OCI-LY3 (cell line): ENCODE measurements at regions not wholly inside any gene's neighbourhood (a gene's known extent, or its start where the extent isn't known, plus 50 kb on each side); places are given as distances from the start of the nearest gene placed in this dataset.

ENCODE experiments used
- H2AFZ ChIP-seq: fragments of 200-600, 300-600 bp; shearing (Covaris generic); 2 replicates; pipeline ENCODE4 v1.6.0; 2014; ENCODE audit warnings: antibody characterized with exemption, low read depth, low read length
- H3K27ac ChIP-seq: fragments of 200-600, 300-600 bp; sonication (generic); 2 replicates; pipeline ENCODE4 v1.5.1; 2014; ENCODE audit warnings: mild to moderate bottlenecking, low read length, moderate library complexity, mixed read lengths
- H3K27me3 ChIP-seq: fragments of 200-600, 300-600 bp; sonication (generic); 2 replicates; pipeline ENCODE4 v1.6.1; 2014; ENCODE audit warnings: low read depth, low read length, mixed read lengths
- H3K36me3 ChIP-seq: fragments of 200-600, 300-600 bp; sonication (generic); replicated peaks from 2 replicates; pipeline ENCODE3; 2014; ENCODE audit warnings: low read depth, low read length, mixed read lengths
- H3K4me1 ChIP-seq: fragments of 300-600, 200-600 bp; sonication (generic); 2 replicates; pipeline ENCODE4 v1.6.1; 2014; ENCODE audit warnings: low read length, mixed read lengths
- H3K4me2 ChIP-seq: fragments of 200-600, 300-600 bp; sonication (generic); 2 replicates; pipeline ENCODE4 v1.6.1; 2014; ENCODE audit warnings: low read length, mixed read lengths
- H3K4me3 ChIP-seq: fragments of 300-600, 200-600 bp; sonication (generic); 2 replicates; pipeline ENCODE4 v1.5.1; 2014; ENCODE audit warnings: antibody characterized with exemption, mild to moderate bottlenecking, low read length, moderate library complexity
- H3K79me2 ChIP-seq: fragments of 300-600, 200-600 bp; shearing (Covaris generic); 2 replicates; pipeline ENCODE4 v1.6.1; 2014; ENCODE audit warnings: mild to moderate bottlenecking, low read length, mixed read lengths
- H3K9ac ChIP-seq: fragments of 300-600, 200-600 bp; shearing (Covaris generic); 2 replicates; pipeline ENCODE4 v1.6.0; 2014; ENCODE audit warnings: mild to moderate bottlenecking, low read length, moderate library complexity
- H3K9me3 ChIP-seq: fragments of 200-600, 300-600 bp; shearing (Covaris generic); 2 replicates; pipeline ENCODE4 v1.6.1; 2014; ENCODE audit warnings: low read length, mixed read lengths; ENCODE audit not compliant: insufficient read depth
- H4K20me1 ChIP-seq: fragments of 200-600, 300-600 bp; sonication (generic); 2 replicates; pipeline ENCODE4 v1.6.1; 2016; ENCODE audit warnings: low read length, mixed read lengths; ENCODE audit not compliant: insufficient read depth
- EZH2phosphoT487 ChIP-seq: fragments of 200-600 bp; shearing (Covaris generic); IDR thresholded peaks from 2 replicates; pipeline ENCODE4 v1.6.1; 2018; ENCODE audit warnings: antibody characterized with exemption, mixed run types, low read depth
- TF ChIP-seq, protein P1 (sequence below): fragments of 200-600, 300-600 bp; sonication (generic); IDR thresholded peaks from 2 replicates; pipeline ENCODE4 v1.5.1; 2014; ENCODE audit warnings: antibody characterized with exemption, low read length, low read depth

GRCh38 chr1:37100310-37100709 is 66.0 kb upstream of the GRIK3 start:
- Histone ChIP-seq H4K20me1 (no peaks in the 10 kb centered on the region), H3K4me2 (no peak overlapping the region), H3K4me1 (no peaks in the 10 kb centered on the region), H3K27me3 (peaks cover 4% of the 10 kb centered on the region; the same call in 1 of the 2 replicates), H3K27ac (no peak overlapping the region), H3K4me3 (no peak overlapping the region), H2AFZ (no peak overlapping the region), H3K79me2 (no peaks in the 10 kb centered on the region), H3K9me3 (no peaks in the 10 kb centered on the region), H3K9ac (no peak overlapping the region), H3K36me3 (no peaks in the 10 kb centered on the region)
- TF ChIP-seq, protein P1, sequence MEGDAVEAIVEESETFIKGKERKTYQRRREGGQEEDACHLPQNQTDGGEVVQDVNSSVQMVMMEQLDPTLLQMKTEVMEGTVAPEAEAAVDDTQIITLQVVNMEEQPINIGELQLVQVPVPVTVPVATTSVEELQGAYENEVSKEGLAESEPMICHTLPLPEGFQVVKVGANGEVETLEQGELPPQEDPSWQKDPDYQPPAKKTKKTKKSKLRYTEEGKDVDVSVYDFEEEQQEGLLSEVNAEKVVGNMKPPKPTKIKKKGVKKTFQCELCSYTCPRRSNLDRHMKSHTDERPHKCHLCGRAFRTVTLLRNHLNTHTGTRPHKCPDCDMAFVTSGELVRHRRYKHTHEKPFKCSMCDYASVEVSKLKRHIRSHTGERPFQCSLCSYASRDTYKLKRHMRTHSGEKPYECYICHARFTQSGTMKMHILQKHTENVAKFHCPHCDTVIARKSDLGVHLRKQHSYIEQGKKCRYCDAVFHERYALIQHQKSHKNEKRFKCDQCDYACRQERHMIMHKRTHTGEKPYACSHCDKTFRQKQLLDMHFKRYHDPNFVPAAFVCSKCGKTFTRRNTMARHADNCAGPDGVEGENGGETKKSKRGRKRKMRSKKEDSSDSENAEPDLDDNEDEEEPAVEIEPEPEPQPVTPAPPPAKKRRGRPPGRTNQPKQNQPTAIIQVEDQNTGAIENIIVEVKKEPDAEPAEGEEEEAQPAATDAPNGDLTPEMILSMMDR, result no peak
- no peak for TF ChIP-seq EZH2phosphoT487

DNA sequence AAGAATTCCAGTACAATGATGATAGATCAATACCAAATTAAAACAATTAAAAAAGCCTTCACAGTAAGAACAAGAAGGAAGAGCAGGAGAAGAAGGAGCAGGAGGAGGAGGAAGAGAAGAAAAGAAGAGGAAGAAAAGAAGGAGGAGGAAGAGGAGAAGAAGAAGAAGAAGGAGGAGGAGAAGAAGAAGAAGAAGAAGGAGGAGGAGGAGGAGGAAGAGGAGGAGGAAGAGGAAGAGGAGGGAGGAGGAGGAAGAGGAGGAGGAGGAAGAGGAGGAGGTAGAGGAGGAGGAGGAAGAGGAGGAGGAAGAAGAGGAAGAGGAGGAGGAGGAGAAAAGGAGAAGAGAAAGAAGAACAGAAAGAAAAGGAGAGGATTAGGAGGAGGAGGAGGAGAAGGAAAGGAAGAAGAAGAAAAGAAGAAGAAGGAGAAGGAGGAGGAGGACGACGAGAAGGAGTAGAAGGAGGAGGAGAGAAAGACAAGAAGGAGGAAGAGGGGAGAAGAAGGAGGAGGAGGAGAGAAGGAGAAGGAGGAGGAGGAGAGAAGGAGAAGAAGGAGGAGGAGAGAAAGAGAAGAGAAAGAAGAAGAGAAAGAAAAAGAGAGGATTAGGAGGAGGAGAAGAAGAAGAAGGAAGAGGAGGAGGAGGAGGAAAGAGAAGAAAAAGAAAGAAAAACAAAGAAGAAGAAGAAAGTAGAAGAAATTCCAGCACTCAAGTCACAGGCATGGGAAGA is 68.5 kb upstream of the GRIK3 start:
- Histone ChIP-seq H3K27ac (no peak overlapping the region), H2AFZ (no peak overlapping the region), H3K27me3 (peaks cover 4% of the 10 kb centered on the region; the same call in 1 of the 2 replicates), H3K4me1 (no peaks in the 10 kb centered on the region), H4K20me1 (no peaks in the 10 kb centered on the region), H3K9me3 (no peaks in the 10 kb centered on the region), H3K79me2 (no peaks in the 10 kb centered on the region), H3K9ac (no peak overlapping the region), H3K4me2 (no peak overlapping the region), H3K36me3 (no peaks in the 10 kb centered on the region), H3K4me3 (no peak overlapping the region)
- TF ChIP-seq, protein P1, result no peak
- TF ChIP-seq EZH2phosphoT487, result no peak

- no peaks in the 10 kb centered on the region for H3K9me3 ChIP-seq
- H3K4me2 ChIP-seq, result no peak overlapping the region
- H3K27me3 ChIP-seq, result peaks cover 4% of the 10 kb centered on the region; the same call in 1 of the 2 replicates
- H3K27ac ChIP-seq, result no peak overlapping the region
- H3K36me3 ChIP-seq, result no peaks in the 10 kb centered on the region
- H3K79me2 ChIP-seq, result no peaks in the 10 kb centered on the region
- no peaks in the 10 kb centered on the region for H4K20me1 ChIP-seq
- H3K9ac ChIP-seq, result no peak overlapping the region
- no peak overlapping the region for H3K4me3 ChIP-seq
- no peak overlapping the region for H2AFZ ChIP-seq
- no peaks in the 10 kb centered on the region for H3K4me1 ChIP-seq
- no peak for TF ChIP-seq EZH2phosphoT487
- TF ChIP-seq, protein P1, result no peak
These were observed 71.6 kb upstream of the GRIK3 start for GRCh38 chr1:37105911-37106310.

DNA sequence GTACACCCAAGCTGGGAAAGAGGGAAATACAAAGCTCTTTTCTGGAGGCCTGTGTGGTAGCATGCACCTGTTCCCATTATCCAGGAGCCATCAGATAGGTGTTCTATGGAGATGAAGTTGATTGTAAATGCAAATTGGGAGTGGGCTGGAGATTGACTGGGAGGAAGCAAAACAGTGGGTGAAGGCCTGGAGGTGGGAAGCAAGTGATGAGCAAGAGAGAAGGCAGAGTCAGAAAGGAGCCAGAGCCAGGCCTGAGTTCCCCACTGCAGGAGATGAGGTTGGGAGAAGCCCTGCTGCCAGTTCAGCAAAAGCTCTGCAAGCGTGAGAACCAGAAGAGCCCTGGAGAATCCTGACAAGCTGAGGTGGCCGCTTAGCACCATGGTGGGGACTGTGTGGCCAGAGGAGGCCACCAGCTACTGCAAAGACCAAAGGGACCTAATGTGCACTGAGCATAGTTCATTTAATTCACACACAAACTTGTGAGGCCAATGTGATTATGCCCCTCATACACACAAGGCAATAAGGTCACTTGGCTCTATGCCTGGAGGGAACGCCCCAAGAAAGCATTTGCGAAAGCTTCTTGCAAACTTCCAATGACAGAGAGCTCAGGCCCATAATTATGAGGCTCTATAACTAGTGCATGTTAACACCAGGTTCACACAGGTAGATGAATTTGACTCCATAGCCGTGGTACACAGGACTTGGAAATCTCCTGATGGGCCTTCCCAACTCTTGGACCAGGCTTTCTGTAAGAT is 73.0 kb upstream of the GRIK3 start:
- Histone ChIP-seq H4K20me1 (no peaks in the 10 kb centered on the region), H3K27me3 (peaks cover 9% of the 10 kb centered on the region), H3K79me2 (no peaks in the 10 kb centered on the region), H3K9me3 (no peaks in the 10 kb centered on the region), H3K9ac (no peak overlapping the region), H3K27ac (no peak overlapping the region), H3K36me3 (no peaks in the 10 kb centered on the region), H2AFZ (no peak overlapping the region), H3K4me2 (no peak overlapping the region), H3K4me3 (no peak overlapping the region), H3K4me1 (no peaks in the 10 kb centered on the region)
- TF ChIP-seq, protein P1, result no peak
- no peak for TF ChIP-seq EZH2phosphoT487
